Left renal cortex interstitium (tissue), 4 donors: ENCODE measurements at regions not wholly inside any gene's neighbourhood (a gene's known extent, or its start where the extent isn't known, plus 50 kb on each side); places are given as distances from the start of the nearest gene placed in this dataset.

ENCODE experiments used
- DNase-seq, 4 donors: peaks; one replicate each; pipeline ENCODE4 v3.0.0-alpha.2; 2013; ENCODE audit warnings: low read depth in 4 of 4, low spot score in 2 of 4, missing footprints in 1 of 4

- no peak for DNase-seq
Observed at GRCh38 chr6:144855375-144855774, 570.2 kb downstream of the UTRN start.

DNA sequence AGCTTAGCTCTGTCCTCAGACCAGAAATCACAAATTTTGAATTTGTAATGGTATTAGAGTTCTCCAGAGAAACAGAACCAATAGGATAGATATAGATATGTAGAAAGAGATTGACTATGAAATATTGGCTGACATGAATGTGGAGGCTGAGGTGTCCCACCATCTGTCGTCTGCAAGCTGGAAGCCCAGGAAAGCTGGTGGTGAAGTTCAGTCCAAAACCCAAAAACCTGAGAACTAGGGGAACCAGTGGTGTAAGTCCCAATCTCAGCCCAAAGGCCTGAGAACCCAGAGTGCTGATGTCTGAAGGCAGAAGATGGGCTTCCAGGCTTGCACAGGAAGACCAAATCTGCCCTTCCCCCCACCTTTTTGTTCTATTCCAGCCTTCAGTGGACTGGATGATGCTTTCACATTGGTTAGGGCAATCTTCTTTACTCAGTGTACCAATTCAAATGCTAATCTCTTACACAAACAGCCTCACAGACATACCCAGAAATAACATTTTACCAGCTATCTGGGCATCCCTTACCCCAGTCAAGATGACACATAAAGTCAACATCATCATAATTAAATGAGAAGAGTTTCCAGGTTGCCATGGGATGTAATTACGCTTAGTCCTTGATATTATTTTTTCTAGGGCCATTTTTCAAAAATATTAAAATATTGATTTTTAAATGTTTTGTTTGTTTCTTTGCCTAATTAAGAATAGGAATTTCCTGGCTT, 570.8 kb downstream of the UTRN start:
- no peak for DNase-seq

DNA sequence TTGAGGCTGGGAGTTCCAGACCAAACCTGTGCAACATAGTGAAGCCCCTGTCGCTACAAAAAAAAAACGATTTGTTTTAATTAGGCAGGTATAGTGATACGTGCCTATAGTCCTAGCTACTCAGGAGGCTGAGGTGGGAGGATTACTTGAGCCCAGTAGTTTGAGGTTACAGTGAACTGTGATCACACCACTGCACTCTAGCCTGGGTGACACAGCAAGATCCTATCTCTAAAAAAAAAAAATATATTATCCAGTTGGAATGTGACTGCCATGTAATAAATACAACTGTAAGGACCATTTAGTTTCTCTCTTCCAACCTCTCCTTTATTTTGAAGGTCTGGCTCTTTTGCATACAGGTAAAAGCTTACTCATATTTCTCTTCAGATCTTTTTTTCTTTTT, 571.5 kb downstream of the UTRN start:
- no peak for DNase-seq

DNA sequence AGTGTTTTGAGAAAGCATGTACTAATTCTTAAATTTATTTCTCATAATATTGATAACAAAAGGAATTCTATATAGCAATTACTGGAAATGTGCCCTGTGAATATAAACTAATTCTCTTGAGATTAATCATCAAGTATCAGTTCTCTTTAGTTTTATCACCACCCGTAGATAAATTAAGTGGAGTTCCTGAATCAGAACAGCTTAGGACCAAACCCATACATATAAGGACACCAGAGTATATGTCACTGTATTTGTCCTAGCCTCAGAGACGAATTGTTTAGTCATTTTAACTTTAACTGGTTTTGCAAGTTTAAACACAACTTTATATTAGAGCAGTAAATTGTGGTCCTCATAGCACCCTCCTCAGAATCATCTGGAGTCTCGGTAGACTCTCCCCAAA, 572.0 kb downstream of the UTRN start:
- no peak for DNase-seq

DNA sequence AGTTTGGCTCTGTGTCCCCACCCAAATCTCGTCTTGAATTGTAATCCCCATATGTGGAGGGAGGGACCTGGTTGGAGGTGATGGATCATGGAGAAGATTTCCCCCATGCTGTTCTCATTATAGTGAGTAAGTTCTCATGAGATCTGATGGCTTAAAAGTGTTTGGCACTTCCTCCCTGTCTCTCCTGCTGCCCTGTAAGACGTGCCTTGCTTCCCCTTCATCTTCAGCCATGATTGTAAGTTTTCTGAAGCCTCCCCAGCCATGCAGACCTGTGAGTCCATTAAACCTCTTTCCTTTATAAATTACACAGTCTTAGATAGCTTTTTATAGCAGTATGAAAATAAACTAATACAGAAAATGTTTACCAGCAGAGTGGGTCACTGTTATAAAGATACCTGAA, 577.6 kb downstream of the UTRN start:
- DNase-seq: no peak

DNA sequence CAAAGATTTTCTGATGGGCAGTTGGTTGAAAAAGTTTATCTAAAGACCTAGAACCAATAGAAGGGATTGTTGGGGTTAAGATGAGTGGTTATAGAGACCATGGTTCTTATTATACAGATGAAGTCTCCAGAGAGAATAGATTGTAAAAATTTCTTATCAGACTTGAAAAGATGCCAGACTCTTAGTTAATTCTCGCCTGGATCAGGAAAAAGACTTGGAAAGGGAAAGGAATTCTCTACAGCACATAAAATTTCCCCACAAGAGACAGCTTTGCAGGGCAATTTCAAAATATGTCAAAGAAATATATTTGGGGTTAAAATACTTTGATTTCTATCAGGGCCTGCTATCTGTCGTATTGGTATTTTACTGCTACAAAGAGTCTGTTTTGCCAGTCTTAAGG, 582.6 kb downstream of the UTRN start:
- no peak for DNase-seq

GRCh38 chr6:144870782-144871181, 585.6 kb downstream of the UTRN start:
- no peak for DNase-seq

GRCh38 chr6:144873623-144874378, 588.7 kb downstream of the UTRN start:
- no peak for DNase-seq

- DNase-seq: no peak
Observed at GRCh38 chr6:144876689-144877088, 591.6 kb downstream of the UTRN start.

DNA sequence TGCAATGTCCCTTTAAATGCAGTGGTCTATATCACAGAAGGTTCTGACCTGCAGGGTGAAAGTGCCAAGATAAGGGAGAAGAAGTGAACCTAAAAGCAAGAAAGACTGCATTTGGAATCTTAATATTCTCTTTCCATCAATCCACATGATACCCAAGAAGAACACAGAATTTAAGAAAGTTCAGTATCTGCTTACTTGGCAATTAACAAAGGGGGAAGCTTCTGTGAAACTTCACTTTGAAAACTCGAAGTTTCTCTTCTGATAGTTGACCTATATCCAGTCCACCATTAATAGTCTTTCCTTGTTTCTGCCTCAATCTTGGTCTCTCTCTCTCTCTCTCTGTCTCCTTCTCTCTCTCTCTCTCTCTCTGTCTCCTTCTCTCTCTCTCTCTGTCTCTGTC, 592.0 kb downstream of the UTRN start:
- no peak for DNase-seq

GRCh38 chr6:144878577-144878976, 593.4 kb downstream of the UTRN start:
- DNase-seq: no peak

DNA sequence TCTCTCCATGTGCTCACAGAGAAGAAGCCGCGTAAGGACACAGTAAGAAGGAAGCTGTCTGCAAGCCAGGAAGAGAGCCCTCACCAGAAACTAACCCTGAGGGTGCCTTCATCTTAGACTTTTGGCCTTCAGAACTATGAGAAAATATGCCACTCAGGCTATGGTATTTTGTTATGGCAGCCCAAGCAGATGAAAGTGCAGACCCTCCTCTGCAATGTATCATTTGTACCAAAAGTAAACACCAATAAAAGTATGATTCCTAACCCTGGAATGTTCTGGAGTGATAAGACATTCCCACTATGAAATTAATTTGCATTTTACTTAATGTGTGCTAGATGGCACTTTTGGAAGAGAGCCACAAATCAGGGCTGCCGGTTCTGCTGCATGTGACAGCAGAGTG, 594.3 kb downstream of the UTRN start:
- DNase-seq: no peak

- no peak for DNase-seq
Observed at GRCh38 chr6:144882425-144882824, 597.3 kb downstream of the UTRN start.

- DNase-seq: no peak
Observed at GRCh38 chr6:144883915-144884314, 598.8 kb downstream of the UTRN start.

DNA sequence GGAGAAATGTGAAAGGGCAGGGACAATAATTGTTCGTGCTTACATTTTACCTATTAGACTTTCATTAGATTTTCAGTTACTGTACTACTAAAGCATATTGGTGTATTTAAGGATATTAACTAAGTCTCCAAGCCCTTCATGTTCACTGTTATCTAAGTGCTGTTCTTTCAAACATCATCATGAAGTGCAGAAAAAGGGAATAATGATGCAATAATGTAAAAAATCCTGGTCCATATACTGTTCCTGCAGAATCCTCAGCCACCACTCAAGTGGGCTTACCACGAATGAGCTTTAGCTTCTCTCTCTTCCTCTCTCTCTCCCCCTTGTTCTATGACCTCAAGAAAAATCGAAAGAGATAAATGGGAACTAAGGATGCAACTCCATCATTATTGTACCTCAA, 600.7 kb downstream of the UTRN start:
- DNase-seq: no peak

GRCh38 chr6:144886682-144887081, 601.5 kb downstream of the UTRN start:
- no peak for DNase-seq

- no peak for DNase-seq
Observed at GRCh38 chr6:144888621-144889020, 603.5 kb downstream of the UTRN start.

DNA sequence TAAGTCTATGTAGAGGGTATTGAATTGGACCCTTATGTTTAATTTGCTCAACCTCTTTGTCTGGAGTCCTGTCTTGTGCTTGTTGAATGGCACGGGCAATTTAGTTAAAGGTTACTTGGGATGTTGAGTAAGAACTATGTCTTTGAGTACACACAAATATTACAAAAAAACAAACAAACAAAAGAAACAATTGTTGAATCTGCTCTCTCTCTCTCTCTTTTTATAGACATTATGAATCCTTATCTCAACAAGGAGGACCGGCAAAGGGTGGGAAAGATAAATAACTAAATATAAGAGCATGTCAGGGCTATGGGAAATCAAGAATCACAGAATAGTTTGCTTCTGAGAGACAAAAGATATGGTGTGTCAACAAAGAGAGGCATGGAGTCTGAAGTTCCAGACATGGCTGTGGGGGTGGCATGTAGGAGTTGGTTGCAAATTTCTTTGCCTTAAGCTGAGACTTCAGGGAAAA, 608.6 kb downstream of the UTRN start:
- no peak for DNase-seq

DNA sequence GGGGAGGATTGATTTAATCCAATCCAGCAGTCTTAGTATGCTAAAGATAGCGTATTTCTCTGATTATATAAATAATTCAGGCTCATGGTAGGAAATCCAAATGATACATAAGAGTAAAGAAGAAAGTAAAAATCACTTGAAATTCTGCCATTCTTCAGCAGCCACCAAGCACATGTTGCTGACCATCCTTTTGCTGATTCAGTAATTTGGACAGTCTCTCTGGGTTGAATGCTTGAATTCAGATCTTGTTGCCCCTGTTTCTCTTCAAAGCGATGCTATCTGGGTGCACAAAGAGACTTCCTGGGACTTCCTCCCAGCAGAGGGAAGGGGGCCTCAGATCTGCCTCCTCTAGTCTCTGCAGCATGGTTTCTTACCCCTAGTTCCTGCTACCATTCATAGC, 609.1 kb downstream of the UTRN start:
- no peak for DNase-seq

DNA sequence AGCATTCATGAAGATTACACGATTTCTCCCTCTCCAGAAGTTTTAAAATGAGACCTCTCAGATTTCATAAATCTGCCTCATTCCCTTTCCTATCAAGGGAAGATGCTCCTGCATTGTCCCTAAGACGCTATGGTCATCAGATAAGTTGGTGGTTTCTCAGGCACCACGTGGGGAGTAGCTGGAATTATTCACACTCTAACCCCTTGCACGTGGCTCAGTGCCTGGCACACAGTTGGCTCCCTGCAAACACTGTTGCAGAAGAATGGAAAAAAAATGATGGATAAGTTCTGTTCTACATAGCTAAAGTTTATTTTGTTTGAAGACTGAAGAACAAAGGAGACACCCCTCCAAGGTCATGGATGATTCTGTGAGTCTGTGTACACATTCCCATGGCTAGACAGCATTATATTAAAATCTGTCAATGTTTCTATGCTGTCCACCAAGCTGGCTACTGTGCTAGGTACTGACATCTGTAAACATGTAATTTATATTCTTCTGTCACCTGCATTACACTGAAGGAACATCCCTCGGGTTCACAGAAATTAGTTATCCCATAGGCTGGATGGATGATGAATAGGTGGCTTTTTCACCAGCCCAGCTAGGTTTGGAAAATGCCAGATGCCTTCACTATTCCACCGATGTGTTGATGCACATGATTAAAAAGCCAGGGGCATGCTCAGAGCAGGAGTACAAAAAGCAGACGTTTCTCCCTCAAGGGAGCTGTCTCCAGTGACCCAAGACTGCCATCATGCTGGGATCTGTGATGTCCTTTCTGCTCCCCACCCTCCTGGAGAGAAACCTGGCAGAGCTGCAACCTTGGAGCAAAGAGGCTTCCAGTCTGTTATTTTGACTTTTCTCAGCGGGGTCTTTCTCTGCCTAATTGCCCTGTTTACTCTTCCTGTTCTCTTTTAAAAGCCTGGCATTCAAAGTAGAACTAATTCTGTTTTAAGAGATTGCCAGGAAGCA, 610.5 kb downstream of the UTRN start:
- no peak for DNase-seq

DNA sequence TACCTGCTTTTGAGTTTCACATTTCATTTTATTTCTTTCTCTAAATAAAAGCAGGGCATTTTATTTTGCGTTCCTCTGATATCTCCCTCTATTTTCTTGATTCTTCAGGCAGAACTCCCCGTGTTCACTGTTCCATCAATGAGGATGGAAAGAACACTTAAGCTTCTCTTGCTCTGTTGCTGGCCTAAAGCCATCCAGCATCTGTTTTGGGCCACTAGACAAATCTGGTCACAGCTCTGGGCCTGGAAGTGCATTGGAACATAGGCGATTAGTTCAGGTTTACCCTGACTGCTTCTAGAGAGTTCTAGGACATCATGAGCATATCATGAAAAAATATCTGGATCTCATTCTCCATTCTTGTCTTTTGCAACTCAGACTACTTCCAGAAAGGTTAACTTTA, 611.2 kb downstream of the UTRN start:
- DNase-seq: no peak
